IMR-90 (cell line): ENCODE measurements at regions not wholly inside any gene's neighbourhood (a gene's known extent, or its start where the extent isn't known, plus 50 kb on each side); places are given as distances from the start of the nearest gene placed in this dataset.

Experiments used
- ATAC-seq: fragments of 200-7000 bp; cut with Tn5 transposase; 2 replicates; pipeline ENCODE4 v1.9.1; 2020; ENCODE audit warnings: low read depth, mild to moderate bottlenecking, moderate library complexity
- BruUV-seq: library from RNA; stranded (reverse); fragments of 400-500 nt; replicated peaks from 2 replicates; lab custom pipeline; 2021; lab: Mats Ljungman, UMichigan
- CTCF ChIA-PET: fragments of 300-600 bp; formaldehyde crosslinking; extraction: SDS; loops from one replicate; lab custom pipeline; 2021; ENCODE audit warnings: antibody characterized with exemption; lab: Yijun Ruan, JAX
- POLR2A ChIA-PET: fragments of 300-600 bp; sonication (Branson Sonifier 250); formaldehyde crosslinking; loops from one replicate; lab custom pipeline; 2022; ENCODE audit warnings: antibody characterized with exemption; ENCODE audit not compliant: unreplicated experiment; lab: Charles Lee
- DNase-seq: peaks from one replicate; pipeline ENCODE4 v3.0.0; 2013
- H2AFZ ChIP-seq: replicated peaks from 2 replicates; pipeline ENCODE3; 2013; ENCODE audit warnings: low read length, mild to moderate bottlenecking; ENCODE audit not compliant: poor library complexity
- H2AK5ac ChIP-seq: 2 replicates; pipeline ENCODE4 v1.6.1; 2013; ENCODE audit warnings: low read depth, low read length, inconsistent platforms
- H2AK9ac ChIP-seq: replicated peaks from 2 replicates; pipeline ENCODE3; 2013; ENCODE audit warnings: mild to moderate bottlenecking, low read depth, low read length, moderate library complexity; ENCODE audit not compliant: poor library complexity
- H2BK120ac ChIP-seq: 2 replicates; pipeline ENCODE4 v1.6.1; 2013; ENCODE audit warnings: low read depth, low read length, inconsistent platforms
- H2BK15ac ChIP-seq: 3 replicates; pipeline ENCODE4 v1.6.1; 2013; ENCODE audit warnings: low read depth, low read length, inconsistent platforms
- H2BK20ac ChIP-seq: 2 replicates; pipeline ENCODE4 v1.6.1; 2013; ENCODE audit warnings: low read depth, mild to moderate bottlenecking, inconsistent platforms, low read length, moderate library complexity
- H2BK5ac ChIP-seq: 2 replicates; pipeline ENCODE4 v1.6.1; 2013; ENCODE audit warnings: mild to moderate bottlenecking, low read depth, low read length, inconsistent platforms; ENCODE audit not compliant: poor library complexity, severe bottlenecking
- H3K14ac ChIP-seq: replicated peaks from 2 replicates; pipeline ENCODE4 v1.6.1; 2013; ENCODE audit warnings: low read depth, low read length, inconsistent platforms
- H3K18ac ChIP-seq: 2 replicates; pipeline ENCODE4 v1.6.1; 2013; ENCODE audit warnings: low read depth, low read length, control low read depth
- H3K23ac ChIP-seq: 2 replicates; pipeline ENCODE4 v1.6.1; 2013; ENCODE audit warnings: low read depth, low read length, inconsistent platforms
- H3K27ac ChIP-seq: 2 replicates; pipeline ENCODE4 v1.5.1; 2013; ENCODE audit warnings: mild to moderate bottlenecking, control low read depth, low read length; ENCODE audit not compliant: insufficient read depth
- H3K27me3 ChIP-seq: 2 replicates; pipeline ENCODE4 v1.6.1; 2013; ENCODE audit warnings: low read length; ENCODE audit not compliant: control insufficient read depth, insufficient read depth
- H3K36me3 ChIP-seq: 2 replicates; pipeline ENCODE4 v1.6.1; 2013; ENCODE audit warnings: low read length, mixed read lengths; ENCODE audit not compliant: control insufficient read depth, insufficient read depth
- H3K4ac ChIP-seq: 2 replicates; pipeline ENCODE4 v1.6.1; 2013; ENCODE audit warnings: low read depth, low read length, inconsistent platforms
- H3K4me1 ChIP-seq: 2 replicates; pipeline ENCODE4 v1.6.1; 2013; ENCODE audit warnings: low read length, mixed read lengths; ENCODE audit not compliant: control insufficient read depth, insufficient read depth
- H3K4me2 ChIP-seq: 2 replicates; pipeline ENCODE4 v1.6.1; 2013; ENCODE audit warnings: low read depth, mild to moderate bottlenecking, control low read depth, low read length, moderate library complexity
- H3K4me3 ChIP-seq: 2 replicates; pipeline ENCODE4 v1.5.1; 2013; ENCODE audit warnings: low read depth, mild to moderate bottlenecking, control low read depth, low read length, moderate library complexity; ENCODE audit not compliant: insufficient read depth
- H3K56ac ChIP-seq: 2 replicates; pipeline ENCODE4 v1.6.1; 2013; ENCODE audit warnings: low read length, inconsistent platforms; ENCODE audit not compliant: insufficient read depth; ENCODE audit errors: extremely low read depth
- H3K79me1 ChIP-seq, 2 experiments: 2 replicates each; pipeline ENCODE4 v1.6.1; 2013; ENCODE audit warnings: low read length in 2 of 2, inconsistent platforms in 1 of 2, low read depth in 1 of 2
- H3K9ac ChIP-seq: 2 replicates; pipeline ENCODE4 v1.6.1; 2013; ENCODE audit warnings: low read depth, low read length, control low read depth
- H3K9me1 ChIP-seq: 2 replicates; pipeline ENCODE4 v1.6.1; 2013; ENCODE audit warnings: low read length, inconsistent platforms; ENCODE audit not compliant: insufficient read depth
- H3K9me3 ChIP-seq: 2 replicates; pipeline ENCODE4 v1.6.1; 2013; ENCODE audit warnings: low read length; ENCODE audit not compliant: control insufficient read depth, insufficient read depth
- H4K20me1 ChIP-seq: 2 replicates; pipeline ENCODE4 v1.6.1; 2013; ENCODE audit warnings: low read length, inconsistent platforms; ENCODE audit not compliant: insufficient read depth
- H4K5ac ChIP-seq: 2 replicates; pipeline ENCODE4 v1.6.1; 2013; ENCODE audit warnings: mild to moderate bottlenecking, low read depth, low read length, control low read depth
- H4K8ac ChIP-seq, 2 experiments: 2 replicates each; pipeline ENCODE4 v1.6.1; 2013; ENCODE audit warnings: low read depth in 2 of 2, low read length in 2 of 2, control low read depth in 1 of 2, inconsistent platforms in 1 of 2
- H4K91ac ChIP-seq: 2 replicates; pipeline ENCODE4 v1.6.1; 2013; ENCODE audit warnings: low read depth, low read length, inconsistent platforms; ENCODE audit not compliant: insufficient read depth
- BHLHE40 ChIP-seq: fragments of 150-350 bp; IDR thresholded peaks from 2 replicates; pipeline ENCODE4 v1.6.1; 2016; ENCODE audit warnings: mild to moderate bottlenecking, low read depth, low read length
- CEBPB ChIP-seq: IDR thresholded peaks from 2 replicates; pipeline ENCODE4 v1.6.1; 2012; ENCODE audit warnings: low read depth, low read length, improper control_type of control experiment
- CHD1 ChIP-seq: IDR thresholded peaks from 2 replicates; pipeline ENCODE4 v1.6.1; 2012; ENCODE audit warnings: low read depth, low read length, improper control_type of control experiment
- FOS ChIP-seq: fragments of 150-350 bp; IDR thresholded peaks from 2 replicates; pipeline ENCODE4 v1.6.1; 2016; ENCODE audit warnings: low read depth, low read length
- MAFK ChIP-seq: IDR thresholded peaks from 2 replicates; pipeline ENCODE4 v1.6.1; 2012; ENCODE audit warnings: low read depth, low read length, improper control_type of control experiment
- MAZ ChIP-seq: IDR thresholded peaks from 2 replicates; pipeline ENCODE4 v1.6.1; 2012; ENCODE audit warnings: low read depth, mild to moderate bottlenecking, low read length, improper control_type of control experiment, moderate library complexity, borderline replicate concordance
- MXI1 ChIP-seq: IDR thresholded peaks from 2 replicates; pipeline ENCODE4 v1.6.1; 2012; ENCODE audit warnings: low read depth, mild to moderate bottlenecking, low read length, moderate library complexity, borderline replicate concordance
- NFE2L2 ChIP-seq: fragments of 150-350 bp; IDR thresholded peaks from 2 replicates; pipeline ENCODE4 v1.6.1; 2016; ENCODE audit warnings: low read depth, mild to moderate bottlenecking, low read length
- POLR2A ChIP-seq: IDR thresholded peaks from 2 replicates; pipeline ENCODE4 v1.6.1; 2012; ENCODE audit warnings: mild to moderate bottlenecking, low read depth, low read length
- RAD21 ChIP-seq: IDR thresholded peaks from 2 replicates; pipeline ENCODE4 v1.6.1; 2012; ENCODE audit warnings: low read length, improper control_type of control experiment
- RCOR1 ChIP-seq: IDR thresholded peaks from 2 replicates; pipeline ENCODE4 v1.6.1; 2012; ENCODE audit warnings: mild to moderate bottlenecking, low read length, improper control_type of control experiment; ENCODE audit not compliant: insufficient replicate concordance
- RFX5 ChIP-seq: IDR thresholded peaks from 2 replicates; pipeline ENCODE4 v1.8.0; 2012; ENCODE audit warnings: low read depth, mild to moderate bottlenecking, low read length, moderate library complexity
- SMC3 ChIP-seq: fragments of 150-350 bp; IDR thresholded peaks from 2 replicates; pipeline ENCODE4 v1.6.1; 2016; ENCODE audit warnings: low read depth, mild to moderate bottlenecking, antibody characterized with exemption, low read length, moderate library complexity
- WGBS, 2 experiments: methylation state at CpG; one replicate each; pipeline versions ENCODE4 v1.1.5 to v1.1.7; 2013; ENCODE audit warnings: missing lambda C conversion rate in 2 of 2; ENCODE audit not compliant: insufficient read length in 1 of 2; ENCODE audit errors: extremely low coverage in 2 of 2; 5-methylcytosine and 5-hydroxymethylcytosine counted together
- dilution Hi-C: fragments of 300-500 bp; cut with HindIII; formaldehyde crosslinking; loops from one replicate; pipeline ENCODE4 v1.14.3; 2018; ENCODE audit warnings: low sequenced_read_pairs; ENCODE audit not compliant: unreplicated experiment
- in situ Hi-C: fragments of 300-500 bp; cut with MboI; formaldehyde crosslinking; loops from 3 replicates; pipeline ENCODE4 v1.14.3; 2019; ENCODE audit warnings: low sequenced_read_pairs, inconsistent platforms, mixed read lengths
- intact Hi-C: fragments of 100-400 bp; cut with micrococcal nuclease; formaldehyde crosslinking; loops from 2 replicates; pipeline ENCODE4 v1.10.0; 2022
- TF ChIP-seq, protein P1 (sequence below): fragments of 150-350 bp; IDR thresholded peaks from 2 replicates; pipeline ENCODE4 v1.6.1; 2017; ENCODE audit warnings: mild to moderate bottlenecking, antibody characterized with exemption, low read length, low read depth
- TF ChIP-seq, protein P2 (sequence below): conservative IDR thresholded peaks from 2 replicates; pipeline ENCODE4 v1.5.1; 2012; ENCODE audit warnings: mild to moderate bottlenecking, low read depth, low read length, improper control_type of control experiment
- TF ChIP-seq, protein P3 (sequence below): fragments of 150-350 bp; IDR thresholded peaks from 2 replicates; pipeline ENCODE4 v1.6.1; 2016; ENCODE audit warnings: low read depth, mild to moderate bottlenecking, low read length, moderate library complexity, borderline replicate concordance

DNA sequence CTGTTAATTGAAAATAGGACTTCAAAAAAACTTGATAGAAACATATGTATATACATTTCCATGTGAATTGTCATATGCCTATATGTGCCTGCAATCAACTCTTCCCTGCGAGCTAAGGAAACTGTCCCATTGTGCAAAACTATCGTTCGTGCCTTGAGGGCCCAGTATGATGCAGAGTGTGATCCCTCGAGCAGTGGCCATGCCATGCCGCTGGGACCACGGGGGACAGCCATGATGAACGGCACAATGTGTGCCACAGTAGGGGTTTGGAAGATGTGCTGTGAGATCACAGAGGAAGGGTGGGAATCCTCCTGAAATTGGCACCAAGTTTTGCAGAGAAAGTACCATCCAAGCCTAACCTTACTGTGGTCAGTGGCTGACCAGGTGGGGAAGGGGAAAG lies 118.1 kb upstream of the SOX1 start:
- no peak overlapping the region for H2AK9ac ChIP-seq
- no peak overlapping the region for H4K8ac ChIP-seq
- H2BK20ac ChIP-seq = no peak overlapping the region
- H2BK15ac ChIP-seq = no peak overlapping the region
- H3K4me2 ChIP-seq = no peak overlapping the region
- no peaks in the 10 kb centered on the region; the same call in 1 of the 2 replicates for H4K20me1 ChIP-seq
- no peak overlapping the region for H2AK5ac ChIP-seq
- no peak overlapping the region for H3K9ac ChIP-seq
- H2BK120ac ChIP-seq = no peak overlapping the region
- H3K4me1 ChIP-seq = no peaks in the 10 kb centered on the region
- ATAC-seq (no peak), DNase-seq (no peak)
- peaks cover 70% of the 10 kb centered on the region for H3K9me3 ChIP-seq
- H3K27me3 ChIP-seq = no peaks in the 10 kb centered on the region
- 71% methylated on average over 3 of the region's 7 CpGs; no CpG with 5 or more reads in 1 of the 2 experiments for WGBS, 2 experiments
- CTCF ChIA-PET = no interaction called here
- H3K79me1 ChIP-seq = no peaks in the 10 kb centered on the region
- no peak overlapping the region for H3K14ac ChIP-seq
- no peak overlapping the region for H3K23ac ChIP-seq
- no peak overlapping the region for H3K27ac ChIP-seq
- intact Hi-C loops = no loop called here
- in situ Hi-C loops = no loop called here
- H4K91ac ChIP-seq = no peak overlapping the region
- H3K18ac ChIP-seq = no peak overlapping the region
- dilution Hi-C loops = no loop called here
- no peak overlapping the region for H2AFZ ChIP-seq
- no peak overlapping the region for H3K56ac ChIP-seq
- POLR2A ChIA-PET = no interaction called here
- H2BK5ac ChIP-seq = no peak overlapping the region
- TF ChIP-seq, protein P1, sequence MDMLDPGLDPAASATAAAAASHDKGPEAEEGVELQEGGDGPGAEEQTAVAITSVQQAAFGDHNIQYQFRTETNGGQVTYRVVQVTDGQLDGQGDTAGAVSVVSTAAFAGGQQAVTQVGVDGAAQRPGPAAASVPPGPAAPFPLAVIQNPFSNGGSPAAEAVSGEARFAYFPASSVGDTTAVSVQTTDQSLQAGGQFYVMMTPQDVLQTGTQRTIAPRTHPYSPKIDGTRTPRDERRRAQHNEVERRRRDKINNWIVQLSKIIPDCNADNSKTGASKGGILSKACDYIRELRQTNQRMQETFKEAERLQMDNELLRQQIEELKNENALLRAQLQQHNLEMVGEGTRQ = no peak
- TF ChIP-seq CEBPB (no peak), MAFK (no peak), POLR2A (no peak), NFE2L2 (no peak), RCOR1 (no peak), FOS (no peak), MAZ (no peak), BHLHE40 (no peak), MXI1 (no peak), RAD21 (no peak), RFX5 (no peak), CHD1 (no peak), SMC3 (no peak)
- TF ChIP-seq, protein P2, sequence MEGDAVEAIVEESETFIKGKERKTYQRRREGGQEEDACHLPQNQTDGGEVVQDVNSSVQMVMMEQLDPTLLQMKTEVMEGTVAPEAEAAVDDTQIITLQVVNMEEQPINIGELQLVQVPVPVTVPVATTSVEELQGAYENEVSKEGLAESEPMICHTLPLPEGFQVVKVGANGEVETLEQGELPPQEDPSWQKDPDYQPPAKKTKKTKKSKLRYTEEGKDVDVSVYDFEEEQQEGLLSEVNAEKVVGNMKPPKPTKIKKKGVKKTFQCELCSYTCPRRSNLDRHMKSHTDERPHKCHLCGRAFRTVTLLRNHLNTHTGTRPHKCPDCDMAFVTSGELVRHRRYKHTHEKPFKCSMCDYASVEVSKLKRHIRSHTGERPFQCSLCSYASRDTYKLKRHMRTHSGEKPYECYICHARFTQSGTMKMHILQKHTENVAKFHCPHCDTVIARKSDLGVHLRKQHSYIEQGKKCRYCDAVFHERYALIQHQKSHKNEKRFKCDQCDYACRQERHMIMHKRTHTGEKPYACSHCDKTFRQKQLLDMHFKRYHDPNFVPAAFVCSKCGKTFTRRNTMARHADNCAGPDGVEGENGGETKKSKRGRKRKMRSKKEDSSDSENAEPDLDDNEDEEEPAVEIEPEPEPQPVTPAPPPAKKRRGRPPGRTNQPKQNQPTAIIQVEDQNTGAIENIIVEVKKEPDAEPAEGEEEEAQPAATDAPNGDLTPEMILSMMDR = no peak
- TF ChIP-seq, protein P3, sequence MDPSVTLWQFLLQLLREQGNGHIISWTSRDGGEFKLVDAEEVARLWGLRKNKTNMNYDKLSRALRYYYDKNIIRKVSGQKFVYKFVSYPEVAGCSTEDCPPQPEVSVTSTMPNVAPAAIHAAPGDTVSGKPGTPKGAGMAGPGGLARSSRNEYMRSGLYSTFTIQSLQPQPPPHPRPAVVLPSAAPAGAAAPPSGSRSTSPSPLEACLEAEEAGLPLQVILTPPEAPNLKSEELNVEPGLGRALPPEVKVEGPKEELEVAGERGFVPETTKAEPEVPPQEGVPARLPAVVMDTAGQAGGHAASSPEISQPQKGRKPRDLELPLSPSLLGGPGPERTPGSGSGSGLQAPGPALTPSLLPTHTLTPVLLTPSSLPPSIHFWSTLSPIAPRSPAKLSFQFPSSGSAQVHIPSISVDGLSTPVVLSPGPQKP = no peak
- BruUV-seq = no TSS peak
- H3K9me1 ChIP-seq = no peaks in the 10 kb centered on the region
- no peak overlapping the region for H3K4me3 ChIP-seq
- no peak overlapping the region for H3K4ac ChIP-seq
- H3K36me3 ChIP-seq = no peaks in the 10 kb centered on the region
- H4K5ac ChIP-seq = no peak overlapping the region
